H1 (cell line): ENCODE measurements at regions not wholly inside any gene's neighbourhood (a gene's known extent, or its start where the extent isn't known, plus 50 kb on each side); places are given as distances from the start of the nearest gene placed in this dataset.

Experiments
- CTCF ChIA-PET: fragments of 300-600 bp; sonication (Branson Sonifier 250); formaldehyde crosslinking; loops from one replicate; lab custom pipeline; 2021; ENCODE audit not compliant: partially characterized antibody; lab: Charles Lee
- POLR2A ChIA-PET: fragments of 300-600 bp; sonication (Branson Sonifier 250); formaldehyde crosslinking; loops from one replicate; lab custom pipeline; 2021; ENCODE audit warnings: inconsistent platforms; ENCODE audit not compliant: partially characterized antibody; lab: Charles Lee
- DNase-seq, 2 experiments: peaks; one replicate each; pipeline versions ENCODE4 v3.0.0 to v3.0.0-alpha.2; 2010 to 2022; ENCODE audit warnings: low spot score in 2 of 2, low read depth in 1 of 2, mixed read lengths in 1 of 2
- FAIRE-seq: peaks from 2 replicates; lab custom pipeline; 2011; peaks lifted over from hg19 to GRCh38; lab: Jason Lieb, UNC
- H2AFZ ChIP-seq: 2 replicates; pipeline ENCODE4 v1.8.1; 2012; ENCODE audit warnings: low read length, inconsistent platforms
- H2AK5ac ChIP-seq: 2 replicates; pipeline ENCODE4 v1.6.1; 2013; ENCODE audit warnings: low read depth, low read length
- H2BK120ac ChIP-seq: replicated peaks from 2 replicates; pipeline ENCODE3; 2013; ENCODE audit warnings: low read depth, low read length, inconsistent platforms
- H2BK12ac ChIP-seq: 2 replicates; pipeline ENCODE4 v1.6.1; 2013; ENCODE audit warnings: low read depth, low read length
- H2BK15ac ChIP-seq: 2 replicates; pipeline ENCODE4 v1.6.1; 2013; ENCODE audit warnings: low read length
- H2BK20ac ChIP-seq: 2 replicates; pipeline ENCODE4 v1.6.1; 2013; ENCODE audit warnings: low read length
- H2BK5ac ChIP-seq: 2 replicates; pipeline ENCODE4 v1.6.1; 2013; ENCODE audit warnings: low read depth, low read length
- H3K14ac ChIP-seq: 2 replicates; pipeline ENCODE4 v1.6.1; 2013; ENCODE audit warnings: inconsistent platforms; ENCODE audit not compliant: insufficient read length
- H3K18ac ChIP-seq: 2 replicates; pipeline ENCODE4 v1.6.1; 2013; ENCODE audit warnings: low read length; ENCODE audit errors: extremely low read depth
- H3K23ac ChIP-seq: 2 replicates; pipeline ENCODE4 v1.6.1; 2013; ENCODE audit warnings: inconsistent platforms; ENCODE audit not compliant: insufficient read length
- H3K23me2 ChIP-seq: 2 replicates; pipeline ENCODE4 v1.6.1; 2013; ENCODE audit warnings: low read depth, low read length
- H3K27ac ChIP-seq: 2 replicates; pipeline ENCODE4 v1.6.1; 2011; ENCODE audit warnings: low read depth, low read length, inconsistent platforms
- H3K27me3 ChIP-seq, 4 experiments: replicated peaks in 1 of 4; 1 replicate in 1 of 4; 2 replicates in 3 of 4; pipeline versions ENCODE4 v1.6.1 to v1.8.1; 2011 to 2013; ENCODE audit warnings: low read length in 3 of 4, mild to moderate bottlenecking in 3 of 4, inconsistent platforms in 2 of 4, mixed read lengths in 2 of 4, moderate library complexity in 1 of 4; ENCODE audit not compliant: control insufficient read depth in 3 of 4, insufficient read depth in 3 of 4; ENCODE audit errors: extremely low read depth in 1 of 4
- H3K36me3 ChIP-seq, 4 experiments: 2 replicates each; pipeline versions ENCODE4 v1.6.1 to v1.8.1; 2011 to 2013; ENCODE audit warnings: mild to moderate bottlenecking in 4 of 4, low read length in 3 of 4, moderate library complexity in 2 of 4, control low read depth in 1 of 4, inconsistent platforms in 1 of 4; ENCODE audit not compliant: insufficient read depth in 4 of 4, control insufficient read depth in 2 of 4
- H3K4ac ChIP-seq: replicated peaks from 2 replicates; pipeline ENCODE3; 2013; ENCODE audit warnings: low read length, low read depth, mixed read lengths, inconsistent platforms; ENCODE audit not compliant: insufficient read length
- H3K4me1 ChIP-seq, 4 experiments: replicated peaks in 1 of 4; 1 replicate in 1 of 4; 2 replicates in 3 of 4; pipeline versions ENCODE4 v1.6.1 to v1.8.1; 2011 to 2013; ENCODE audit warnings: low read length in 3 of 4, inconsistent platforms in 2 of 4, mixed read lengths in 1 of 4; ENCODE audit not compliant: insufficient read depth in 4 of 4, control insufficient read depth in 3 of 4
- H3K4me2 ChIP-seq, 2 experiments: 2 replicates each; pipeline versions ENCODE4 v1.6.1 to v1.8.1; 2011 to 2013; ENCODE audit warnings: low read depth in 2 of 2, low read length in 2 of 2, control low read depth in 1 of 2, inconsistent platforms in 1 of 2, mild to moderate bottlenecking in 1 of 2; ENCODE audit not compliant: insufficient read depth in 1 of 2
- H3K4me3 ChIP-seq, 4 experiments: fragments of 200-600, 300-600 bp in 1 of 4; sonication (generic), shearing (Covaris generic), sonication (Bioruptor Twin) in 1 of 4; 2 replicates each; pipeline versions ENCODE4 v1.5.1 to v1.8.1; 2011 to 2016; ENCODE audit warnings: low read length in 4 of 4, low read depth in 3 of 4, control low read depth in 2 of 4, inconsistent platforms in 2 of 4, mild to moderate bottlenecking in 2 of 4, mixed read lengths in 1 of 4, moderate library complexity in 1 of 4; ENCODE audit not compliant: insufficient read depth in 2 of 4; ENCODE audit errors: extremely low read depth in 1 of 4
- H3K56ac ChIP-seq: replicated peaks from 2 replicates; pipeline ENCODE3; 2013; ENCODE audit warnings: low read depth, mild to moderate bottlenecking, mixed read lengths, low read length, inconsistent platforms; ENCODE audit not compliant: insufficient read length
- H3K79me1 ChIP-seq: 2 replicates; pipeline ENCODE4 v1.6.1; 2013; ENCODE audit warnings: low read depth, low read length, control low read depth
- H3K79me2 ChIP-seq, 2 experiments: 2 replicates each; pipeline versions ENCODE4 v1.6.1 to v1.8.1; 2012 to 2013; ENCODE audit warnings: low read length in 2 of 2, mild to moderate bottlenecking in 2 of 2, inconsistent platforms in 1 of 2; ENCODE audit not compliant: insufficient read depth in 2 of 2, control insufficient read depth in 1 of 2
- H3K9ac ChIP-seq, 4 experiments: replicated peaks in 1 of 4; 1 replicate in 1 of 4; 2 replicates in 3 of 4; pipeline versions ENCODE4 v1.6.1 to v1.8.1; 2011 to 2013; ENCODE audit warnings: low read depth in 3 of 4, low read length in 3 of 4, control low read depth in 2 of 4, mild to moderate bottlenecking in 2 of 4, moderate library complexity in 2 of 4, inconsistent platforms in 1 of 4; ENCODE audit errors: extremely low read depth in 1 of 4
- H3K9me3 ChIP-seq, 2 experiments: 2 replicates each; pipeline versions ENCODE4 v1.6.1 to v1.8.1; 2012 to 2013; ENCODE audit warnings: mild to moderate bottlenecking in 2 of 2, moderate library complexity in 2 of 2, control low read depth in 1 of 2, inconsistent platforms in 1 of 2, low read depth in 1 of 2, low read length in 1 of 2, mixed read lengths in 1 of 2; ENCODE audit not compliant: insufficient read depth in 2 of 2
- H4K20me1 ChIP-seq, 2 experiments: replicated peaks in 1 of 2; 2 replicates each; pipeline versions ENCODE3 to v1.8.1; 2011 to 2013; ENCODE audit warnings: inconsistent platforms in 2 of 2, low read length in 2 of 2, mild to moderate bottlenecking in 1 of 2; ENCODE audit not compliant: insufficient read depth in 2 of 2, control insufficient read depth in 1 of 2
- H4K5ac ChIP-seq: 2 replicates; pipeline ENCODE4 v1.6.1; 2013; ENCODE audit warnings: low read length, low read depth, mixed read lengths, inconsistent platforms; ENCODE audit not compliant: insufficient read length
- H4K8ac ChIP-seq: 2 replicates; pipeline ENCODE4 v1.8.0; 2013; ENCODE audit warnings: mild to moderate bottlenecking, moderate library complexity, low read length, inconsistent platforms; ENCODE audit not compliant: insufficient read depth; ENCODE audit errors: extremely low read depth
- H4K91ac ChIP-seq: replicated peaks from 2 replicates; pipeline ENCODE3; 2013; ENCODE audit warnings: low read length, mixed read lengths, inconsistent platforms; ENCODE audit not compliant: insufficient read length
- CHD2 ChIP-seq: IDR thresholded peaks from 2 replicates; pipeline ENCODE4 v1.6.1; 2012; ENCODE audit warnings: low read length, improper control_type of control experiment
- TEAD4 ChIP-seq: IDR thresholded peaks from 2 replicates; pipeline ENCODE4 v1.6.1; 2012; ENCODE audit warnings: low read depth, low read length, inconsistent platforms, mixed read lengths
- WGBS, 2 experiments: shearing (Covaris generic) in 1 of 2; methylation state at CpG; one replicate each; pipeline versions ENCODE4 v1.1.6 to v1.1.7; 2013 to 2015; ENCODE audit warnings: low lambda C conversion rate in 2 of 2, mixed read lengths in 2 of 2, inconsistent platforms in 1 of 2, low coverage in 1 of 2, missing lambda C conversion rate in 1 of 2; ENCODE audit not compliant: insufficient replicate concordance in 2 of 2, insufficient coverage in 1 of 2, insufficient read length in 1 of 2; ENCODE audit errors: extremely low coverage in 1 of 2, missing lambda C conversion rate in 1 of 2; 5-methylcytosine and 5-hydroxymethylcytosine counted together

GRCh38 chr12:25702553-25702952, 149.5 kb upstream of the LMNTD1 start:
- no peak overlapping the region for H3K14ac ChIP-seq
- H3K23me2 ChIP-seq: no peaks in the 10 kb centered on the region
- no peak overlapping the region for H2AK5ac ChIP-seq
- no peaks in the 10 kb centered on the region for H4K20me1 ChIP-seq
- H3K4me2 ChIP-seq: no peak overlapping the region
- no peaks in the 10 kb centered on the region for H3K79me1 ChIP-seq
- no peak overlapping the region for H3K4me3 ChIP-seq
- no peak overlapping the region for H2BK12ac ChIP-seq
- H3K4me1 ChIP-seq: no peaks in the 10 kb centered on the region
- no peaks in the 10 kb centered on the region for H3K27me3 ChIP-seq
- H3K9ac ChIP-seq: no peak overlapping the region
- no peak overlapping the region for H3K4ac ChIP-seq
- H3K27ac ChIP-seq: no peak overlapping the region
- no peak for DNase-seq
- H3K23ac ChIP-seq: no peak overlapping the region
- ChIA-PET POLR2A (no interaction called here), CTCF (no interaction called here)
- WGBS, 2 experiments: 88% methylated on average over 3 of the region's 3 CpGs; no CpG with 5 or more reads in 1 of the 2 experiments
- H3K18ac ChIP-seq: no peak overlapping the region
- H2BK120ac ChIP-seq: no peak overlapping the region
- no peak overlapping the region for H2BK20ac ChIP-seq
- H4K8ac ChIP-seq: no peak overlapping the region
- H3K79me2 ChIP-seq: no peaks in the 10 kb centered on the region
- H2AFZ ChIP-seq: no peak overlapping the region
- no peak for FAIRE-seq
- no peak overlapping the region for H3K56ac ChIP-seq
- H4K5ac ChIP-seq: no peak overlapping the region
- H2BK5ac ChIP-seq: no peak overlapping the region
- peaks cover 10 to 15% of the 10 kb centered on the region in 2 experiments for H3K9me3 ChIP-seq
- H4K91ac ChIP-seq: no peak overlapping the region
- H3K36me3 ChIP-seq: no peaks in the 10 kb centered on the region
- no peak overlapping the region for H2BK15ac ChIP-seq
- TF ChIP-seq TEAD4 (no peak), CHD2 (no peak)
